Erythroblast (primary cell): ENCODE measurements at regions not wholly inside any gene's neighbourhood (a gene's known extent, or its start where the extent isn't known, plus 50 kb on each side); places are given as distances from the start of the nearest gene placed in this dataset.
"Not testable (repeated sequence)": the region's sequence is repeated elsewhere in the genome, so short reads cannot be mapped to it uniquely, and the experiment has no call there.

Experiments used
- GATA1 ChIP-seq: IDR thresholded peaks from 2 replicates; pipeline ENCODE4 v1.6.1; 2011; ENCODE audit warnings: low read depth, mild to moderate bottlenecking, control low read depth, low read length, moderate library complexity
- POLR2A ChIP-seq: IDR thresholded peaks from 2 replicates; pipeline ENCODE4 v1.6.1; 2011; ENCODE audit warnings: mild to moderate bottlenecking, low read length

DNA sequence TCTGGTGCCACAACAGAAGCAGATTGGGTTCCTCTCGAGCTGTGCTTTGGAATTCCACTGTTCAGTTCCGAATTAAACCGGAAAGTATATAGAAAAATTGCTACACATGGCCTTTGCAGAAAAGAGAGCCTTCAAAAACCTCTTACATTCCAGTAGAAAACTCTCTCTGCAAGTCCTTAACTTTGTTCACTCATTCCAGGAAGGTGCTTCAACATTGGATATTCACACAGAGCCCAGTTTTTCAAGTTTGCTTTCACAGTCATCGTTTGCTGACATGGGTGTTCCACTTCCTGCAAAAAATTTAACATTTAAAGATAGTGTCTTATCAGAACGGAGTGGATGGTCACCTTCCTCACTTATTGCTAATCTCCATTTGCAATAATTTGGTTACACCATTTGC, 93.7 kb downstream of the PPIAL4C start:
- not testable (repeated sequence) for TF ChIP-seq POLR2A, GATA1
